ENCODE measurements at regions not wholly inside any gene's neighbourhood (a gene's known extent, or its start where the extent isn't known, plus 50 kb on each side); places are given as distances from the start of the nearest gene placed in this dataset.
"Not testable (repeated sequence)": the region's sequence is repeated elsewhere in the genome, so short reads cannot be mapped to it uniquely, and the experiment has no call there.

DNA sequence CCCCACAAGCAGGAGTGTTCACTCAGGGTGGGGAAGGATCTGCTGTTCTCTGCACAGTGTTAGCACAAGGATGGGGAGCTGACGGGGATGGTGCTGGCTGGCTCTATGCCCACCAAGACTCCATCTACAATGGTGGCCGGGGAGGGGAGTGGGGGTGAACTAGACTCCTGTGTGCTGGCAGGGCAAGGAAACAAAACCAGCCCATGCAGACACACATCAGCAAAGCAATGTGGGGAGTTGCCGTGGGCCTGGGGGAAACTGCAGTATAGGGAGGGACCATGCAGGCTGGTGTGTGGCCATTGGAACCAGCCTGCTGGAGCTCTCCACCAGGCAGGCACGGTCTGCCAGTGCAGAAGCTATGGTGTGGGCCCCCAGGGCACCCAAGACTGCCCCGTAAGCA, 195.1 kb downstream of the PWWP3B start:
- no peak for DNase-seq

DNA sequence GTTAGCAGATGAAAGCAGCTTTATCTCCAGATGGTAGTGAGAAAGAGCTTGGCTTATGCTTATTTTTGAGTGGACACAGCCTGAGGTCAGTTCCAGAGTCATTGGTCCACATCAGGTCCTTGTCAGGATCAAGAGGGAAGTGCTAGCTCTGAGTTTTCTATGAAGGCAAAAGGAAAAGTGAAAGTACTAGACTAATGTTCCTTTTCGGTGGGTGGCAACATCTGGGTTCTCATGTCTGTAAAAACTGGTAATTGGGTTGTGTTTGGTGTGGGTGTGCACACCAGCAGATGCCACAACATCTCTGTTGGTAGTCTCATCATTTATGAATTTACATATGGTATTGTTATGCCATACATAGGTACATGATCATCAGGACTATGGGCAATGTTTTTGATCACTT, 210.5 kb downstream of the PWWP3B start:
- no peak for DNase-seq

DNA sequence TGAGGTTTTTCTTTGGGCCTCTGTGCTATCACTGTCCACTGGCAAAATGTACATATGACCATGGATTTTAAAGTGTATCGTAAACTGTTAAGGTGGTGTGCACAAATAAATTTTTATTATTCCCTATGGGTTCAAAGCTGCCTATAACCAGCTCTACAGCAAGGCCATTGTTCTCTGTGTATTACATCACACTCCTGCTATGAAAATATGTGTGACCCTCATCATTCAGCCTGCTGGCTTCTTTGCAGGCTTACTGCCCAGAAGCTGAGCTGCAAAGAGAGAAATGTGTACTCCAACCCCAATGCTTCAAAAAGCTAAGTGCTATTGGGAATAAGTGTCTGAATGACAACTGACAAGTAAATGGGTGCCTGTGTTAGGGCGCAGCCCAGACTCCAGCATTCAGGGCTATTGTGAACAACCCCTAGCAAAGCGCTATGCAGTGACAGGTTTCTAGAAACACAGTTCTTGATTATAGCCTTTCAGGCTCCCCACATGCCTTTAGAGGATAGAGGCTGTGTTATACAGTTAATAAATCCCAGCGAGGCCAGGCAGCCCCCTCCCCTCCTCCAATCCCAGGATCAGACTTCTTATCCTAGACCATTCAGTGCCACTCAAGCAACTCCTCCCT, 220.4 kb upstream of the RADX start:
- no peak for DNase-seq

DNA sequence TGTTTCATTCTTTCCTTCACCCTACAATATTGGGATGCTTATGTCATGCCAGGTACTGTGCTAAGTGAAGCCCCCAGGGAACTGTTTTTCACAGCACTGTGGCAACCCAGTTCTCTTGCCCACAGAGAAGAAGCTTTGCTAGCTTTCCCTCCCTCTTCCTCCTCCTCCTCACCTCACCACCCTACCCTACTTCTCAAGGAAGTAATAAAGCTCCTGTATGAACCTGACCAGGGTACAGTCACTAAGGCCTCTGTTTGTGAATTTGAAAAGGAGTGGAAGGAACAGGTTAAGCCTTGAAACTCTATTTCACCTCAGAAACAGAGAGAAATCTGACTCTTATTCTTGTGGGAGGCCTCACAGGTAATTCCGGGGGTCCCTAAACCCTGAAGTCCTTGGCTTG, 219.4 kb upstream of the RADX start:
- no peak for DNase-seq

DNA sequence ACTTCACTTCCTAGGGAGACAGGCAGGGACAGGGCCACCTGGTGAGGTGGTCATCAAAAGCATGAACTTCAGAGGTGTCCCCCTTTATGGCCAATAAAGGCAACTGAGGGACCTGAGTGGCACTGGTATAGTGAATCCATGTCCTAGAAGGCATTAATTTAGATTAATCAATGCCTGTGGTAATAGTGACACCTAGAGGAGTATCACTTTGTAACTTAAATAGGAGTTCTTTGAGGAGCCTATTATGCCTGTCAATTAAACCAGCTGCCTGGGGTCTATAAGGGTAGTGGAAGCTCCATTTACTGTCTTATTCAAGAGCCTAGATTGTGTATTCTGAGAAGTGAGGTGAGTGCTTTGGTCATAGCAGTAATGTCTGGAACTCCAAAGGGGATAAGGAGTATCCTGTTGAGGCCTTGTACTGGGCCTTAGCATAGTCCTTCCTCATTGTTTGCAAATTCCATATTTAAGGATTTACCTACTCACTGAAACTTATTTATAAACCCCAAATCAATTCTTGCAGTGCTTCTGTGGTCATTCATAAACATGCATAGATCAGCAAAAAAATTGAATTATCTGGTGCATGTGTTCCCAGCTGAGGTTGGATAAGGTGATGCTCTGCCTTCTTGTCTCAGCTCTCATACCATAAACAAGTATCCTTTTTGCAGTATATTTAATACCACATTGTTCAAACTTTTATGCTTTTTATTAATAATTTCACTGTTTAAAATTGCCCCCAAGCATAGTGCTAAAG, 213.8 kb upstream of the RADX start:
- no peak for DNase-seq

DNA sequence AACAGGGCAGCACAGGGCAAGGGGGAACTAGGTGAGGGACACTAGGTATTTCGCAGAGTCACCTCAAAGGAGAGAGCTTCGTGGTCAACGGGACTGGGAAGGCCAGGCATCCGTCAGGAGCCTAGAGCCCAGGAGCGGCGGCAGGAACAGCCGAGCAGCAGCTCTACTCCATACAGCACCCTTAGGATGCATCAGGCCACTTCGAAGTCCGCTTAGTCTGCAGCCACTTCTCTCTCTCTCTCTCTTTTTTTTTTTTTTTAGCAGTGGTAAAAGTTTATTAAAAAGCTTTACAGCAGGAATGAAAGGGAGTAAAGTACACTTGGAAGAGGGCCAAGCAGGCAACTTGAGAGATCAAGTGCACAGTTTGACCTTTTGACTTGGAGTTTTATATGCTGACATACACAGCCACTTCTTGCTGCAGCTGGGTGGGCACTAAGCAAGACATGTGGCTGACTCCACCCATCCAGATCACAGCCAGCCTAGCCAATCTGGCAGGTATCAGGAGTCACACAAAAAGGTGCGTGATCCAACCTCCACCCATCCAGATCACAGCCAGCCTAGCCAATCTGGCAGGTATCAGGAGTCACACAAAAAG, 209.7 kb upstream of the RADX start:
- DNase-seq: no peak

DNA sequence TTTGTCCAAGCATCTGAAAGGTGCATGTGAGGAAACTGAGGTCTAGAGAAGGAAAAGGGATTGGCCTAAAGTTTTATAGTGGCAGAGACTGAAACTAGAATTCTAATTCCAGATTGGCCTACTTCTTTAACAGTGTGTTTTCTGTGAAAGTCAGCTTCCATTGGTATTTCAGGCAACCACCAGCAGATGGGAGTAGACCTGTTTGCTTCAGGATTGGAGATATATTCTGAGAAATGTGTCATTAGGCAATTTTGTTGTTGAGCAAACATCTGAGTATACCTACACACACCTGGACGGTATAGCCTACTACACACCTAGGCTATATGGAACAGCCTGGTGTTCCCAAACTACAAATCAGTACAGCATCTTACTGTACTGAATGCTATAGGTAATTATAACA, 207.3 kb upstream of the RADX start:
- no peak for DNase-seq

DNA sequence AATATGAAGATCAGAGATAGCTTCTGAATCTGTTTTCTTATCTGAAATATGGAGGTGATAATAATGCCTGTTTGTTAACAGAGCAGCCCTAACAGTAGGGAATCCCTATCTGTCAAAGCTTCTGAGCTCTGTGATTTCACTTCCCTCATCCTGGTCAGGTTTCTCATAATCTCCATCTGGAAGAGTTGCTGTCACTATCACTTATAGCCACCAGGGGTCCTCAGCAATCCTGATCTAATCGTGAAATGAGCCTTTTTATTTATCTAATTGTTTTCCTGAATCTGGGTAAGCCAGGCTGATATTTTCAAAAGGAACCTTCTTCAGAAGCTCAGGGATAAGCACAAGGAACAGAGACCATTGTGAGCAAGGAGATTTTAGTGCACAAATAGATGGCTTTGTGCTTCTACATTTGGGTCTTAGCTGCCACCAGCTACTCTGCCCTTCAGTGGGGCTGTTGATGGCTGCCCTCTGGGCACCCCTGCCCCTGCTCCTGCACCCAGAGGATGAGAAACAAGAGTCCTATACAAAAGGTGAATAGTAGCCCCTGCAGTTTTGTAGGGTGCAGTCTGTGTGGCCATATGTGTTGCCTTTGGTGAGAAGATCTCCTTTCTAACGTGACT, 196.4 kb upstream of the RADX start:
- DNase-seq: no peak

DNA sequence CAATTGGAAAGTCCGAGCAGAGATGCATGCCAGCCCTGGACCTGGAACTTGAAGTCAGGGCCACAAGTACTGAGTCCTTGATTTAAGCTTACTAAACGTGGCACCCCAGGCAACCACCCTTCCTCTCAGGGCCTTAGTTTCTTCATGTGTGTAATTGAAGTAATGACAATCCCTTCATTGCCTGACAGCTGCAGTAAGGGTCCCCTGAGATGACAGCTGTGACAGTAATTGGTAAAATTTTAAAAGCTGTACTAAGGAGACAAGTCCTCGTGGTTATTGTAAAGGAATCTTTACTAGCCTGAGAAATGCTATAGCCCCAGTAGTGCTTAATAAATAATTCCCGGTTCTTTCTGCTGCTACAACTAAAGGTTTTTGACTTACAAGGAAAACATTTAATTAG, 175.1 kb upstream of the RADX start:
- no peak for DNase-seq

DNA sequence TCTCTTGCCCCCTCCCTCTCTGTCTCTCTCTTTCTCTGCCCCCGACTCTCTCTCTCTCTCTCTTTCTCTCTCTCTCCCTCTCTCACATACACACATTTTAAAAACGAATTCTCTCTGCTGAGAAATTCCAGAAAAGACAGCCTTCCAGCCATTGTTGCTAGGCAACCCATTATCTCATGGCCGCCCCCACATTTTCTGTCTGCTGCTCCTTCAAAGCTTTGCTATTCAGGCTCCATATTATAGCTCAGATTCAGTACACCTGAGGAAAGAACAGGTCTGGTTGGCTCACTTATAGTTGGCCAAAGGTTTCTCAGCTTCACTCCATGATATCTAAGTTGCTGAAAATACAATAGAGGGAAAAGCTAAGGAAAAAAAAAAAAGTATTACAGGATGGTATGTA, 174.4 kb upstream of the RADX start:
- DNase-seq: no peak

DNA sequence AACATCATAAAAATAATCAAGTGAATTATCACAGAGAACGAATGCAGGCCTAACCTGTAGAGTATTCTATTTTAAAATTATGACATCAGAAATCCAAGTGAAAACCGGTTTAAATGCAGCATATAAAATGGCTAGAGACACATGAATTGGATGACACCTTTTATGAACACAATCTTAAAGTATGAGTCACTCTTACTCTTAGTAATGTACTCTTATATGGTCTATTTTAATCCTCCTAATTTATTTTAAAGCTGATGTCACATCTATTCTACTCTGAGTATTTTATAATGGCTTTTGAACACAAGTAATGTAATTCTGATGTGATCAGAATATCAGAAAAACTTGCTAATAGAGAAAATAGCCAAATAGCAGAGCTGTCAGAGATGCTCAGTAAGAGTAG, 161.4 kb upstream of the RADX start:
- no peak for DNase-seq

DNA sequence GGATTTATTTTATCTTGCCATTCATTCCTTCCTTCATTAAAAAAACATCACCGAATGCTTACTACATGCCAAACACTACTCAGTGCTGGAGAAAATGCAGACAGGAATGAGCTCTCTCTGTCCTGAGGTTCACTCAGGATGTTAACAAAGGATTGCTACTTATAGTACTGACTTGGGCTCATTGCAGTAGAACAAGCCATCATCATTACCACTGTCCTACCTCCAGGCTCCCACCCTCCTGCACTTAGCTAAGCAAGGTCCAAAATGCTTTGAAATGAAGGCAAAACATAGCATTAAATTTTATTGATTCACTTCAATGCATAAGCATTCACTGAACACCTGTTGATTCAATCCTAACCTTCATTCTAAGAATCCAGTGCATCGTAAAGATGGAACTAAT, 159.8 kb upstream of the RADX start:
- no peak for DNase-seq

DNA sequence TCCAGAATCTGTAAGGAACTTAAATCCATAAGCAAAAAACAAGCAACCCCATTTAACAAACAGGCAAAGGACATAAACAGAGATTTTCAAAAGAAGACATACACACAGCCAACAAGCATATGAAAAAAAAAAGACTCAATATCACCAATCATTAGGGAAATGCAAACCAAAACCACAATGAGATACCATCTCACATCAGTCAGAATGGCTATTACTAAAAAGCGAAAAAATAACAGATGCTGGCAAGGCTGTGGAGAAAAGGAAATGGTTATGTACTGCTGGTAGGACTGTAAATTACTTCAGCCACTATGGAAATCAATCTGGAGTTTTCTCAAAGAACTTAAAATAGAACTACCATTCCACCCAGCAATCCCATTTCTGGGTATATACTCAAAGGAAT, 156.8 kb upstream of the RADX start:
- no peak for DNase-seq

DNA sequence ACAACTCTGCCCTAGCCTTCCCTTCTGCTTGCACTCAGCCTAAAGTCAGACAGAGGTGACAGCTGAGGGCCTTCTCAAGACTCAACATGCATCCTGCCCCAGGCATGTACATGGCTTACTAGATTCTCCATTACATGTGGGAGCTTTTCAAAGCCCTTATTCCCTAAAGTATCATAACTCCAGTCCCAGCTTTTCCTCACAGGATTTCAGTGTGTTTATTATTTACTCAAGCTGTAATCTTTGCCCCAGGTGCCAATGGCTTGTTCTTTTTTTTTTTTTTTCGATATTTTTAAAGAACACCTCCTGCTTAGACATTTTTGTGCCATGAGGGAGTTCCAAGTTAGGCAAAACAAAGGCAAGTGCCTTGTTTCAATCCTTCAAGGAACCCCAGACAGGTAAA, 154.0 kb upstream of the RADX start:
- DNase-seq: no peak

DNA sequence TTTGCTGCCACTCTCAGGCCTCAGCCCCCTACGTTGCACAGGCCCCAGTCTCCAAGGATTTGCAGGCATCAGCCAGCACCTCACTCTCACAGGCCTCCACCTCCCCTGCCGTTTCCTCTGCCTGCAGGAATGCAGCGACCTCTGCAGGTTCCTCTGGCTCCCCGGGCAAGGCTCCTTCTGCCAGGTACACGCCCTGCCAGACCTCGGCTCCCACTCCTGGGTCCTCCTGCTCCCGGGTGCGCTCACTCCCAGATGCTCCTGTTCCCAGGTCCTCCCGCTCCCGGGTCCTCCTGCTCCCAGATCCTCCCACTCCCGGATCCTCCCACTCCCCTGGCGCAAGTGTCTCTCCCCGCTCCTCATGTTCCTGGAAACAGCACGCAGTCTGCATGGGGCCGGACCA, 144.4 kb upstream of the RADX start:
- DNase-seq: no peak

DNA sequence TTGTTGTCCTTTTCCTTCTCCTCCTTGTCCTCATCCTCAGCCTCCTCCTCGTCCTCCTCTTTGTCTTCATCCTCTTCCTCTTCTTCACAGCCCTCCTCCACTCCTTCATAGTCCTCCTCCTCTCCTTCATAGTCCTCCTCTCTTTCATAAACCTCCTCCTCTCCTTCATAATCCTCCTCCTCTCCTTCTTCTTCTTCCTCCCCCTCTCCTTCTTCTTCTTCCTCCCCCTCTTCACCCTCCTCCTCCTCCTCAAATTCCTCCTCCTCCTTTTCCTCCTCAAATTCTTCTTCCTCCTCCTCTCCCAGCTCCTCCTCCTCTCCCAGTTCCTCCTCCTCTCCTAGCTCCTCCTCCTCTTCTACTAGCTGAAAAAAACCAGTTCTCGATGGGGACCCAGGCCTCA, 143.8 kb upstream of the RADX start:
- DNase-seq: no peak

DNA sequence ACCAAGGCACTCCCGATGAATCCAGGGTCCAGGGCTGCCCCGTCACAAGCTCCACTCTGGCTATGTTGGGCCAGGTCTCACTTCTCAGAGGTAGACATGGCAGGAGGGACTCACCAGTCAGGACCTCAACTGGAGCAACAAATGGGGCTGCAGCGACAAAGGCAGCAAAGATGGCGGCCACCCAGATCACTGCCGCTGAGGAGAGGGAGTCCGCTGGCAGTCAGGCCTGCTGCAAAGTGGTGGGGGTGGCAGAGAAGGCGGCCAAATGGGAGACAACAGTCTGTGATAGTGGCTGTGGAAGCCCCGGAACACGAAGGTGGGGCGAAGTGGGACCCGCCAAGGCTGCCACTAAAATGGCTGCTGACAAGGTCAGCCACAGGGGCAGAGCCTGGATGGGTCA, 143.3 kb upstream of the RADX start:
- no peak for DNase-seq

DNA sequence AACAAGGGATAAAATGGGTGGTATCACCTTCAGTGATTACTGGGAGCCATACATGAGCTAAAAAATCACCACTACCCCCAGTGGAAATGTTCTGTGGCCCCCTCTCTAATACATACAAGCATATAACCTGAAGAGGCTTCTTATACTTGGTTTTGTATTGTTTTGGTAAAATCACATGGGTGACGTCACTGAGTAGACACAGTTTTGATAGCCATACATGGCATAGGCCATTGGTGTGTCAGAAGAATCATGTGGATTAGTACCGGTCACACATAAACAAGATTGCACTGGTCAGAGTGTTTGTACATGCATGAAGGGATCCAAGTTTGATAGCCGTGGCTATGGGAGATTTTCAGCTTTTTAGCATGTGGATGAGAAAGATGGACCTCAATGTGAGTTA, 131.9 kb upstream of the RADX start:
- DNase-seq: no peak

DNA sequence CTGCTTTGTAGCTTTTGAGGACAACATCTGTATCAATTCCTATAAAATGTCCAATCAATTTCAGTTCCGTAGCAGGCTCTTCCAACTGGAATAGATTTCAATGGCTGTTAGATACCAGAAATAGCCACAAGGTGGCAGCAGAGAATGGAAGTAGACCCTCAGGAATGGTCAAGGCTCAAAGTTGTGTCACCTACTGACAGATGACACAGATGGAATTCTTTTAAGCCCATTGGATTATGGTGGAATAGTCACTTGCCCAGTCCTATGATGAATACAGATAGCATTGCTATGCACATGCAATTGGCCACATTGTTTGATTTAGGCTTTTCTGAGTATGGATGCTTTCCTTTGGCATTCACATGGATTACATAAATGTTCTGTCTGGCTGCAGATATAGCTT, 130.4 kb upstream of the RADX start:
- peak; percentile 23 for DNase-seq

DNA sequence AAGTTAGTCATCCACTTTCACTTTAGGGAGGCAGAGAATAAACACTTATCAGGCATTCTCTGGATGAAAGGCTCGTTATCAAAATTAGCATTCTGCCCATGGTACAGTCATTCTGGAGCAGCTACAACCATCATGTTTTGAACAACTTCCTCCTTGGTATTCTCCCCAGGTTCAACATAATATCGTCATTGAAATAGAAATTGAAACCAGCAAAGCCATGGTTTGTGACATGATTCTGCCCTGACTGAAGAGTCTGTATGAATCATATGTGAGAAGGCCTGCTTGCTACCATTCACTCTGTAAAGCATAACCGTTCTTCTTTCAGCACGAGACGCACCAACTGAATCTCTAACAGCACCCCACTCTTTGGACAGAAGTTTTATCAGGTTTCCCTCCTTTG, 127.5 kb upstream of the RADX start:
- no peak for DNase-seq

DNA sequence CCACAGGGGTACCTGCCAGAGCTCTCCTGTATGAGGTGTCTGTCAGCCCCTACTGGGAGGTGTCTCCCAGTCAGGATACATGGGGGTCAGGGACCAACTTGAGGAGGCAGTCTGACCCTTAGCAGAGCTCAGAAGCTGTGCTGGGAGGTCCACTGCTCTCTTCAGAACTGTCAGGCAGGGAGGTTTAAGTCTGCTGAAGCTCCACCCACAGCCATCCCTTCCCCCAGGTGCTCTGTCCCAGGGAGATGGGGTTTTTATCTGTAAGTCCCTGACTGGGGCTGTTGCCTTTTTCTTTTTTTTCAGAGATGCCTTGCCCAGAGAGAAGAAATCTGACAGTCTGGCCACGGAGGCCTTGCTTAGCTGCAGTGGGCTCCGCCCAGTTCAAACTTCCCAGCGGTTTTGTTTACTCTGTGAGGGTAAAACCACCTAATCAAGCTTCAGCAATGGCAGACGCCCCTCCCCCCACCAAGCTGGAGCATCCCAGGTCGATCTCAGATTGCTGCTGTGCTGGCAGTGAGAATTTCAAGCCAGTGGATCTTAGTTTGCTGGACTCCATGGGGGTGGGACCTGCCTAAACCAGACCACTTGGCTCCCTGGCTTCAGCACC, 118.5 kb upstream of the RADX start:
- DNase-seq: not testable (repeated sequence)

DNA sequence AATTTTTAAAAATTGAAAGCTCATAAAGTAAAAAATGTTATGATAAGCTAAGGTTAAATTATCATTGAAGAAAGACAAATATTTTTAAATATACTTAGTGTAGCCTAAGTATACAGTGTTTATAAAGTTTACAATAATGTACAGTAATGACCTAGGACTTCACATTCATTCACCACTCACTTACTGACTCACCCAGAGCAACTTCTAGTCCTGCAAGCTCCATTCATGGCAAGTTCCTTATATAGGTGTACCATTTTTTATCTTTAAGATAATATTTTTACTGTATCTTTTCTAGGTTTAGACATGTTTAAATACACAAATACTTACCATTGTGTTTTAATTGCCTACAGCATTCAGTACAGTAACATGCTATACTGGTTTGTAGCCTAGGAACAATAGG, 112.3 kb upstream of the RADX start:
- no peak for DNase-seq

DNA sequence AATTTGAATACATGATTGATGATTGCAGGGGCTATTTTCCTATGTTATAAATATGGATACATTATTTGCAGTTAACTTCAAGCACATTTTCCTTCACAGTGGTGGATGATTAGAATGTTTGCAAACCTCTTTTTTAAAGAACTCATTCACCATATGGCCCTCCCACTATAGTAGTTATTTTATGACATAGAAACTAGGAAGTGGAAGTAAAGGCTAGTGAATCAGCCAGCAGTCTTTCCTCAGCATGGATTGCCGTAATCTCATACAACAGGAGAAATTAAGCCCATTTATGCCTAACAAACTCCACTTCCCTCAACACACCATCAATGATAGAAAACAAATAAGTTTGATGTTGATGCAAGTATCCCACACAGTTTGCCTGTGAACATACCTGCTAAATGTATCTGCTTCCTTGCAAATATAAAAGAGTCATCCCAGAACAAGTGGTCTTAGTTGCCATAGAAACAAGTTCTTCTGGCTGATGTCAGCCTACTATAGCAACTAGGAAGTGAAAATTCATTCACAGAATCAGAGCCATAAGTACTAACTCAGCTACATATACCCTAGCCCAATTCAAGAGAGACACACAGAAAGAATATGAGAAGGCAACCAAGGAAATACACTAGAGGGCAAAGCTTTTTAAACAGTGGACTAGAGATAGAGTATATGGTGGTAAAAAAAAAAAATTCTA, 100.9 kb upstream of the RADX start:
- DNase-seq: no peak
